ENCODE measurements at regions not wholly inside any gene's neighbourhood (a gene's known extent, or its start where the extent isn't known, plus 50 kb on each side); places are given as distances from the start of the nearest gene placed in this dataset.

DNA sequence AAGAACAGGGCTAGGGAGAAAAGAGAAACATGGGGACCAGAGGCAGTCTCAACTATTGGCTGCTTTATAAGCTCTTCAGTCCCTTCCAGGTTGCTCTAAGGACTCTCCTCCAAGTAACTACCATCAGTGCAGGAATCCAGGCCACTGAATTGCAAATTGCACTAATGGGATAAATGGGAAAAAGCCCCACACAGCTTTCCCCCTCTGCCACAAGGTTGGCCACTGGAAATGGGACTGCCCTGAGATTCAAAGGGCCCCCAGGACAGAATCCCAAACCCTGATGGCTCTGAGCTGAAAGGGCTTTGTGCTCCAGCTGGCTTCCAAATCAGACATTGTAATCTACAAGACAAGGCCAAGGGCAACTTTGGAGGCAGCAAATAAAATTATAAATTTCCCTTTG, 633.2 kb downstream of the ACTR3B start:
- TF ChIP-seq FOXM1 (IDR thresholded peaks at IDR 0.05; ENCODE audit: borderline replicate concordance, low read depth) (no peak), RAD21 (IDR thresholded peaks at IDR 0.05; ENCODE audit: low read depth) (no peak), EP300 (IDR thresholded peaks at IDR 0.05; ENCODE audit: borderline replicate concordance) (no peak), YY1 (IDR thresholded peaks at IDR 0.05; ENCODE audit: low read depth) (no peak), CEBPB (IDR thresholded peaks at IDR 0.05) (no peak), TEAD4 (IDR thresholded peaks at IDR 0.05) (no peak), CREB1 (IDR thresholded peaks at IDR 0.05; ENCODE audit: low read depth) (no peak), TAF1 (IDR thresholded peaks at IDR 0.05; ENCODE audit: low read depth) (no peak), NFIC (IDR thresholded peaks at IDR 0.05) (no peak), TCF12 (IDR thresholded peaks at IDR 0.05; ENCODE audit: low read depth) (no peak), ZBTB7A (IDR thresholded peaks at IDR 0.05; ENCODE audit: low read depth) (no peak)
- TF ChIP-seq, protein P1, sequence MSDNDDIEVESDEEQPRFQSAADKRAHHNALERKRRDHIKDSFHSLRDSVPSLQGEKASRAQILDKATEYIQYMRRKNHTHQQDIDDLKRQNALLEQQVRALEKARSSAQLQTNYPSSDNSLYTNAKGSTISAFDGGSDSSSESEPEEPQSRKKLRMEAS (IDR thresholded peaks at IDR 0.05): no peak
- TF ChIP-seq, protein P2, sequence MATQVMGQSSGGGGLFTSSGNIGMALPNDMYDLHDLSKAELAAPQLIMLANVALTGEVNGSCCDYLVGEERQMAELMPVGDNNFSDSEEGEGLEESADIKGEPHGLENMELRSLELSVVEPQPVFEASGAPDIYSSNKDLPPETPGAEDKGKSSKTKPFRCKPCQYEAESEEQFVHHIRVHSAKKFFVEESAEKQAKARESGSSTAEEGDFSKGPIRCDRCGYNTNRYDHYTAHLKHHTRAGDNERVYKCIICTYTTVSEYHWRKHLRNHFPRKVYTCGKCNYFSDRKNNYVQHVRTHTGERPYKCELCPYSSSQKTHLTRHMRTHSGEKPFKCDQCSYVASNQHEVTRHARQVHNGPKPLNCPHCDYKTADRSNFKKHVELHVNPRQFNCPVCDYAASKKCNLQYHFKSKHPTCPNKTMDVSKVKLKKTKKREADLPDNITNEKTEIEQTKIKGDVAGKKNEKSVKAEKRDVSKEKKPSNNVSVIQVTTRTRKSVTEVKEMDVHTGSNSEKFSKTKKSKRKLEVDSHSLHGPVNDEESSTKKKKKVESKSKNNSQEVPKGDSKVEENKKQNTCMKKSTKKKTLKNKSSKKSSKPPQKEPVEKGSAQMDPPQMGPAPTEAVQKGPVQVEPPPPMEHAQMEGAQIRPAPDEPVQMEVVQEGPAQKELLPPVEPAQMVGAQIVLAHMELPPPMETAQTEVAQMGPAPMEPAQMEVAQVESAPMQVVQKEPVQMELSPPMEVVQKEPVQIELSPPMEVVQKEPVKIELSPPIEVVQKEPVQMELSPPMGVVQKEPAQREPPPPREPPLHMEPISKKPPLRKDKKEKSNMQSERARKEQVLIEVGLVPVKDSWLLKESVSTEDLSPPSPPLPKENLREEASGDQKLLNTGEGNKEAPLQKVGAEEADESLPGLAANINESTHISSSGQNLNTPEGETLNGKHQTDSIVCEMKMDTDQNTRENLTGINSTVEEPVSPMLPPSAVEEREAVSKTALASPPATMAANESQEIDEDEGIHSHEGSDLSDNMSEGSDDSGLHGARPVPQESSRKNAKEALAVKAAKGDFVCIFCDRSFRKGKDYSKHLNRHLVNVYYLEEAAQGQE (IDR thresholded peaks at IDR 0.05; ENCODE audit: low read depth): no peak
